Memory B cell (primary cell): ENCODE measurements at regions not wholly inside any gene's neighbourhood (a gene's known extent, or its start where the extent isn't known, plus 50 kb on each side); places are given as distances from the start of the nearest gene placed in this dataset.

Experiments
- ATAC-seq: fragments of 150-1000 bp; cut with Tn5 transposase; 2 replicates; pipeline ENCODE4 v1.10.0; 2021; ENCODE audit warnings: low read depth, mild to moderate bottlenecking, moderate library complexity
- DNase-seq, 2 donors: peaks; one replicate each; pipeline ENCODE4 v3.0.0; 2022; ENCODE audit warnings: low spot score in 2 of 2
- H3K27ac Mint-ChIP-seq: one replicate; pipeline ENCODE4 v1.8.0; 2022; ENCODE audit warnings: mild to moderate bottlenecking, moderate library complexity, mixed read lengths
- H3K27me3 Mint-ChIP-seq: one replicate; pipeline ENCODE4 v1.8.0; 2022; ENCODE audit warnings: mixed read lengths
- H3K36me3 Mint-ChIP-seq: one replicate; pipeline ENCODE4 v1.8.0; 2022; ENCODE audit warnings: mild to moderate bottlenecking, mixed read lengths
- H3K4me1 Mint-ChIP-seq: one replicate; pipeline ENCODE4 v1.8.0; 2022; ENCODE audit warnings: mixed read lengths
- H3K4me3 Mint-ChIP-seq: one replicate; pipeline ENCODE4 v1.8.0; 2022; ENCODE audit warnings: mild to moderate bottlenecking, moderate library complexity, mixed read lengths
- H3K9me3 Mint-ChIP-seq: one replicate; pipeline ENCODE4 v1.8.0; 2022; ENCODE audit warnings: mixed read lengths

DNA sequence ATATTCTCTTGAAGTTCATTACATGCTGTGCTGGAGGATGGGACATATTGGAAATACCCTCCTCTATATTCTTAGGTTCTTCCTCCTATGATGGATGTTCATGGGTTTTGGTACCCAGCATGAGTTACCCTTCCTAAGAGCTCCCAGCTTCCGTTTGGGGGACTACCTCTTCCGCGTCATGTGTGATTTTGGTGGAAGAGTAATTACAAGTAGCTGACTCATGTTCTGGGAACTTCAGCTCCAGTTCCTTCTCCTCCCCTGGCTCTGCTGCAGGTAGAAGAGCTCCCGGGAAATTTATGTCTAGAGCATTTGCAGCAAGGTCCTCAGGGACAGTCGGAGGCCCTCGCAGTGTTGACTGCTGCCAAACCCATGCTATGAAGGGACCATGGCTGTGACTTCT is 208.8 kb upstream of the IL12A start:
- no peak overlapping the region for H3K4me3 Mint-ChIP-seq
- peaks cover 17% of the 10 kb centered on the region for H3K27me3 Mint-ChIP-seq
- no peaks in the 10 kb centered on the region for H3K4me1 Mint-ChIP-seq
- no peak for ATAC-seq
- H3K9me3 Mint-ChIP-seq: no peaks in the 10 kb centered on the region
- H3K36me3 Mint-ChIP-seq: no peaks in the 10 kb centered on the region
- no peak for DNase-seq
- H3K27ac Mint-ChIP-seq: no peak overlapping the region

- Mint-ChIP-seq H3K4me1 (no peaks in the 10 kb centered on the region), H3K36me3 (no peaks in the 10 kb centered on the region), H3K27me3 (peaks cover 16% of the 10 kb centered on the region), H3K27ac (no peak overlapping the region), H3K4me3 (no peak overlapping the region), H3K9me3 (no peaks in the 10 kb centered on the region)
- no peak for ATAC-seq
- no peak for DNase-seq
Observed at GRCh38 chr3:159781867-159782266, 206.8 kb upstream of the IL12A start.

GRCh38 chr3:159782724-159783421 is 205.8 kb upstream of the IL12A start:
- Mint-ChIP-seq H3K36me3 (no peaks in the 10 kb centered on the region), H3K27ac (no peak overlapping the region), H3K9me3 (no peaks in the 10 kb centered on the region), H3K27me3 (peaks cover 13% of the 10 kb centered on the region), H3K4me1 (no peaks in the 10 kb centered on the region), H3K4me3 (no peak overlapping the region)
- ATAC-seq (no peak), DNase-seq (no peak)

DNA sequence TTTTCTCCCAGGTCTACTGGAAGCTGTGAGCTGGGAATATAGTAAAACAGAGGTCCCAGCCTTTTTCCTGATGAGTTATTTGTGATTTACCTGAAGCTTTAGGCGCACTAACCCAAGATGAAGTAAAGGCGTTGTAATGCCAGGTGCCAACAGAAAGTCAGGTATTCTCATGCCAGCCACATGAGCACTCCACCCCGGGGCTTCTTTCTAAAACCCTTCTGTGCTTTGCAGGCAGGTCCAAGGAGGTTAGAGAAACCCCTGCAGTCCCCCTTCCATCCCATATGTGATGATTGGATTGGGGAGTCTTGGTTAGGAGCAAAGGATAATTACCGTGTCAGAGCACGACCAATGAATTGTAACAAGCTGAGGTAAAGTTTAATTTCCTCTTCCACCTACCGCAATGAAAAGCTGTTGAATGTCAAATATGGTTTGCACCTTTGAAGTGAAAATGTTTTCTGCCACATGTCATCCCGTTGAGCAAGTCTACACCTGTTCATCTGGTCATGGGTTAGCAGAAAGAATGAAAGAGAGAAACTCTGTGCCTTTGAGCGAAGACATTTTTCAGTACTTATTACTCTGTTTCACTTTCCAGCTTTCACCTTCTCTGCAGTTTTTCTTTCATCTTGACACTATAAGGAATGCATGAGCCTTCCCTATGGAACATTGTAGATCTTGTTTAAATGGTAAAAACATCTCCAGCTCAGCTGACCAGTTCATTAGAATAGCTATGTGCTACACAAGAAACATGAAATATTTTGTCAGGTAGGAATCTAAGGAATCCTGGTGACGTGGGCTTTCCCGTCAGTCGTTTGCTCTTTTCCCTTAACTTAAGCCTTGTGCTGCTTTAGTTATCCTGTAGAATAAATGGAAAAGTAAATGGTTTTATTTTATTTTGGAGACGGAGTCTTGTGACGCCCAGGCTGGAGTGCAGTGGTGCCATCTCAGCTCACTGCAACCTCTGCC is 204.6 kb upstream of the IL12A start:
- H3K4me3 Mint-ChIP-seq: no peak overlapping the region
- ATAC-seq: no peak
- DNase-seq: no peak
- no peaks in the 10 kb centered on the region for H3K4me1 Mint-ChIP-seq
- H3K27me3 Mint-ChIP-seq: peaks cover 11% of the 10 kb centered on the region
- H3K36me3 Mint-ChIP-seq: no peaks in the 10 kb centered on the region
- H3K9me3 Mint-ChIP-seq: no peaks in the 10 kb centered on the region
- no peak overlapping the region for H3K27ac Mint-ChIP-seq

DNA sequence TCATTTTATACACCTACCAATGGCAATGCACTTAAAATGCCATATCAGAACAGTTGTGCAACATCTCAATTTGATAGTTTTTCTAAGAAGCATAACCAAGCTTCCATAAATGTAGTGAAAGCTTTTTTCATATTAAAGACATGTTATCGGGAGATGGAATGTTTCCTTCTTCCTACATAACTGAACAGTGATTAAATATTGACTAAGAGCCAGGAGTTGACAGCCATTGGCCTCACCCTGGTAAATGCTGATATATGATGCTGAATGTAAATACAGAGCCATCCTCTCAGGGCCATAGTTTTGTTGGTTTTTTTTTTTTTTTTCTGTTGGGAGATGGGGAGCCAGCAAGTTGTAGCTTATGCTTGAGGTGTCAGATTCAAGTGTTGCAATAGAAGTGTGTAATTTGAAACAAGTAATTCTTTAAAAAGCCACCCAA is 203.3 kb upstream of the IL12A start:
- Mint-ChIP-seq H3K27ac (no peak overlapping the region), H3K9me3 (no peaks in the 10 kb centered on the region), H3K4me1 (no peaks in the 10 kb centered on the region), H3K36me3 (no peaks in the 10 kb centered on the region), H3K27me3 (peaks cover 9% of the 10 kb centered on the region), H3K4me3 (no peak overlapping the region)
- DNase-seq (no peak), ATAC-seq (no peak)

DNA sequence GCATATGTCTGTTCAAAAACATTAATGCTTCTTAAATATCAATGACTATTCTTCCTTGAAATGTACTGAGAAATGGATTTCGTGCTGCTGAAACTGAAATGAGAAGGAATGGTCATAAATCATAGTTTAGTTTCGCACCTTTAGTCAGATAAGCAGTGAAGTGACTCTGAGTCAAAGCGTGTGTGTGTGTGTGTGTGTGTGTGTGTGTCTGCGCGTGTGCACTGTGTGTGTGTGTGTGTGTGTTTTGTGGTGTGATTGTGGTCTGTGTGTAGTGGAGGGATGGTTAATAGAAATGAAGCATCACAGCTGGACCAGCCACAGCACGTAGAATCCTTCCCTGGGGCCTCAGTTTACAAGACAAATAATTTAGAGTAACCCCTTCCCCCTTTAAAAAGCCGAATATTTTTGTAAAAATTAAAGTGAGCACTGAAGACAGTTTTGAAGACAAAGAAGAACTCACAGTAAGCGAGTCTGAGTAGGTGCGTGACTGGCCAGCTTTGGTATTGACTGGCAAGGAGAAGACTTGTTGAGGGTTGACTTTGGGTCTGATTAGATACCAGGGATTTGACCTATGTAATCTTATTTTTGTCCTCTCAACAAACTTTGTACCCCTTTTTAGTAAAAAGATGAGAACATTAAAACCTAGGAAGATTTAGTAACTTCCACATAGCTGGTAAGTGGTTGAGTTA is 202.0 kb upstream of the IL12A start:
- Mint-ChIP-seq H3K27ac (no peak overlapping the region), H3K36me3 (no peaks in the 10 kb centered on the region), H3K27me3 (peaks cover 5% of the 10 kb centered on the region), H3K4me3 (no peak overlapping the region), H3K9me3 (no peaks in the 10 kb centered on the region), H3K4me1 (no peaks in the 10 kb centered on the region)
- no peak for ATAC-seq
- no peak for DNase-seq

- peaks cover 5% of the 10 kb centered on the region for H3K27me3 Mint-ChIP-seq
- no peak for DNase-seq
Observed at GRCh38 chr3:159787178-159787574, 201.5 kb upstream of the IL12A start.

GRCh38 chr3:159787794-159788205 is 200.8 kb upstream of the IL12A start:
- Mint-ChIP-seq H3K36me3 (no peaks in the 10 kb centered on the region), H3K9me3 (no peaks in the 10 kb centered on the region), H3K4me1 (no peaks in the 10 kb centered on the region), H3K27me3 (peaks cover 5% of the 10 kb centered on the region), H3K4me3 (no peak overlapping the region), H3K27ac (no peak overlapping the region)
- DNase-seq (no peak), ATAC-seq (no peak)

More at GRCh38 chr3:159787178-159787574, 201.5 kb upstream of the IL12A start:
- no peaks in the 10 kb centered on the region for H3K36me3 Mint-ChIP-seq
- H3K4me1 Mint-ChIP-seq: no peaks in the 10 kb centered on the region
- H3K27ac Mint-ChIP-seq: no peak overlapping the region
- no peak for ATAC-seq
- no peak overlapping the region for H3K4me3 Mint-ChIP-seq
- no peaks in the 10 kb centered on the region for H3K9me3 Mint-ChIP-seq

- H3K4me1 Mint-ChIP-seq: no peaks in the 10 kb centered on the region
- no peak overlapping the region for H3K27ac Mint-ChIP-seq
- DNase-seq: no peak
- ATAC-seq: no peak
- H3K4me3 Mint-ChIP-seq: no peak overlapping the region
- peaks cover 7% of the 10 kb centered on the region for H3K27me3 Mint-ChIP-seq
- no peaks in the 10 kb centered on the region for H3K9me3 Mint-ChIP-seq
- no peaks in the 10 kb centered on the region for H3K36me3 Mint-ChIP-seq
Observed at GRCh38 chr3:159788291-159788690, 200.3 kb upstream of the IL12A start.

GRCh38 chr3:159789017-159789416 is 199.6 kb upstream of the IL12A start:
- H3K27me3 Mint-ChIP-seq: peaks cover 9% of the 10 kb centered on the region
- H3K27ac Mint-ChIP-seq: no peak overlapping the region
- no peaks in the 10 kb centered on the region for H3K9me3 Mint-ChIP-seq
- H3K4me1 Mint-ChIP-seq: no peaks in the 10 kb centered on the region
- no peak overlapping the region for H3K4me3 Mint-ChIP-seq
- DNase-seq: no peak
- no peaks in the 10 kb centered on the region for H3K36me3 Mint-ChIP-seq
- ATAC-seq: no peak

DNA sequence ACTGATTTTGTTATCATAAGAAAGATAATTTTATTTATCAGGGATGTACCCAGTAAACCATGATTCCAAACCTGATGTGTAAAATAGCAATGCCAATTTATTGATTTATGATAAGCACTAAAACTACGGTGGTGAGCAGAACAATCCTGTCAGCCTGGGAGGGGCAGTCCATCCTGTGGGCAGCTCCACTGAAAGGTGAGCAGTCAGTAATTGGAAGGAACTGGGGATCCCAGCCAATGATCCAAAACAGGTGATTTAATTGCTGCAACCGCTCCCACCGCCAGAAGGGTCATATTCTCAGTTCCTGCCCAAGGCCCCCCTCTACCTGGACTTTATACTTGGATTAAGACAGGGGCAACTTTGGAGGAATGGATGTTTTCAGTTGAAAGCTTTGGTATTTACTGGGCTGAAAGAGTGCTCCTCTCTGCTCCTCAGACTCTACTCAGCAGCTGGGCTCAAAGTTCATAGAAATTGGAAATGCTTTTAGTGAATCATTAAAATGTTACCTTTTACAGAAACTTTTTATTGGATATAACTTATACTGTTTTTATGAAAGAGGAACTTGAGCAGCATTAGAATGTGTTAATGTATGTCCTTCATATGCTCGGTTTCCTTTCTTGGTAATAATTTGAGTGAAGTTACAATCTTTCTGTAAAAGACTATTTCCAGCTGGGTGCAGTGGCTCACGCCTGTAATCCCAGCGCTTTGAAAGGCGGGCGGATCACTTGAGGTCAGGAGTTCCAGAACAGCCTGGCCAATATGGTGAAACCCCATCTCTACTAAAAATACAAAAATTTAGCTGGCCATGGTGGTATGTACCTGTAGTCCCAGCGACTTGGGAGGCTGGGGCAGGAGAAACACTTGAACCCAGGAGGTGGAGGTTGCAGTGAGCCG is 198.6 kb upstream of the IL12A start:
- Mint-ChIP-seq H3K9me3 (no peaks in the 10 kb centered on the region), H3K36me3 (no peaks in the 10 kb centered on the region), H3K27me3 (peaks cover 7% of the 10 kb centered on the region), H3K4me1 (no peaks in the 10 kb centered on the region), H3K4me3 (no peak overlapping the region), H3K27ac (no peak overlapping the region)
- ATAC-seq: no peak
- no peak for DNase-seq

GRCh38 chr3:159791336-159791735 is 197.3 kb upstream of the IL12A start:
- ATAC-seq: no peak
- Mint-ChIP-seq H3K9me3 (no peaks in the 10 kb centered on the region), H3K27me3 (peaks cover 11% of the 10 kb centered on the region), H3K36me3 (no peaks in the 10 kb centered on the region), H3K4me1 (no peaks in the 10 kb centered on the region), H3K4me3 (no peak overlapping the region), H3K27ac (no peak overlapping the region)
- no peak for DNase-seq

DNA sequence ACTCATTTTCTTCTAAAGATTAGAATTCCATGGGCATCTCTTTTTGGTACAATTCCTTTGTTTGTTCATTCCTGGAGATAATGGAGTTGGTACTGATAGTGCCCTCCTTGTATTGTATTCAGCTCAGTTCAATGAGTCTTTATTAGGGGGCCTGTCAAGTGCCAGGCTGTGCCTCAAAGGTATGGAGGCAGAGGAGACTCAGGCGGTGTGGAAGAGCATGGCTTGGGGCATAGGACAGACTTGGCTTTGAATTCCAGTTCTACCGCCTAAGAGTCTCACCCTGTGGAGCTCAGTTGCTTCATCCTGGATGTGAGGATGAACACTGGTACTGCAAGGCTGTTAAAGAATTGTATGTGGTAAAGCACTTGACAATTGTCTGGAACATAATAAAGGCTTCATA is 196.6 kb upstream of the IL12A start:
- no peaks in the 10 kb centered on the region for H3K36me3 Mint-ChIP-seq
- no peaks in the 10 kb centered on the region for H3K4me1 Mint-ChIP-seq
- peaks cover 8% of the 10 kb centered on the region for H3K27me3 Mint-ChIP-seq
- ATAC-seq (no peak), DNase-seq (no peak)
- H3K4me3 Mint-ChIP-seq: no peak overlapping the region
- H3K9me3 Mint-ChIP-seq: no peaks in the 10 kb centered on the region
- no peak overlapping the region for H3K27ac Mint-ChIP-seq
